Colonic mucosa (tissue), 4 donors: ENCODE measurements at regions not wholly inside any gene's neighbourhood (a gene's known extent, or its start where the extent isn't known, plus 50 kb on each side); places are given as distances from the start of the nearest gene placed in this dataset.

Experiments
- DNase-seq: peaks from one replicate; pipeline ENCODE4 v3.0.0-alpha.2; 2020
- H3K27ac ChIP-seq: fragments of 200-600 bp; one replicate; pipeline ENCODE4 v1.8.0; 2021
- H3K27me3 ChIP-seq: fragments of 200-600 bp; one replicate; pipeline ENCODE4 v1.8.0; 2021
- H3K36me3 ChIP-seq: fragments of 200-600 bp; one replicate; pipeline ENCODE4 v1.8.0; 2021
- H3K4me1 ChIP-seq: fragments of 200-600 bp; one replicate; pipeline ENCODE4 v1.8.0; 2021; ENCODE audit warnings: mild to moderate bottlenecking
- H3K4me3 ChIP-seq: fragments of 200-600 bp; one replicate; pipeline ENCODE4 v1.8.0; 2021
- H3K9ac ChIP-seq, 2 donors: one replicate each; pipeline ENCODE4 v1.7.0; 2013; ENCODE audit warnings: control low read depth in 2 of 2, low read depth in 2 of 2, low read length in 2 of 2
- H3K9me3 ChIP-seq: fragments of 200-600 bp; one replicate; pipeline ENCODE4 v1.8.0; 2021
- intact Hi-C: fragments of 100-400 bp; cut with DNase I; formaldehyde crosslinking; loops from one replicate; pipeline ENCODE4 v1.14.1; 2022
- TF ChIP-seq, protein P1 (sequence below): fragments of 200-600 bp; IDR thresholded peaks from one replicate; pipeline ENCODE4 v1.8.0; 2022; ENCODE audit warnings: antibody characterized with exemption, mild to moderate bottlenecking
- donor health status: healthy.
- donor health status: DM: no; HTN: no; CAD: no.
- donor health status: DM: no; HTN: no; CAD: no.

DNA sequence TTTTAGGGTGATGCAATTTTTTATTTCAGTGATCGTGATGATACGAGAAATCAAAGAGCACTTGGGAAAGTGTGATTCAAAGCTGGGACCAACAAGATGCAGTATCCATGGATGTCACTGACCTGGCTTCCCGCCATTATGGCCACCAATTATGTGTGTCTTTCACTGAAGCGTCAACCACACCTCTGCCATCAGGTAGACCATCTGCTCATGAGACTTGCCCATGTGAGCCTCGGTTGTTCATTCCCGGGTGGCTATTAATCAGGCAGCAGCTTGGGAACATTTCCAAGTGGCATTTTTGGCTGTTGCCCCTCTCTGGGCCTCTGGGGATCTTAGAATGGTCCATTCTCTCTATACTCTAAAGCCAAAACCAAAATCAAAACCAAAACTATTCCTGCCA lies 436.0 kb upstream of the ADAMTSL1 start:
- no peaks in the 10 kb centered on the region for H3K4me1 ChIP-seq

DNA sequence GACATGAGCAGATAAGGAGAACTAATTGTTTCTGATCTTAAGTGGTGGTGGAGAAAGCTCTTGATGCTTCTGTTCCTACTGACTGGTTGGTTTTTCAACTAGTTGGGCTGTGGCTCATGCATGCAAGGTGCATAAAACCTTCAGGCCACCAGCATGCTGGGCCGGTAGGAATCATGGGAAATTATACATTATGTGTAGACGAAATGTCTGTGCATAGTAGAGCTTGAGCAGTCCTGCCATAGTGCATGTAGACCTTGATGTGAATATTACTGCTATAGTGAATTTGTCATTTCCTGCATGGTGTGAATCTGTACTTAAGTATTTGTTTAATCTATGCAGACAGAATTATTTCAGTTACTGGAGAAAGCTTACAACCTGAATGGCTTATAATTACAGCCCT lies 433.6 kb upstream of the ADAMTSL1 start:
- no peak overlapping the region for H3K27ac ChIP-seq
- no peaks in the 10 kb centered on the region for H3K36me3 ChIP-seq
- TF ChIP-seq, protein P1, sequence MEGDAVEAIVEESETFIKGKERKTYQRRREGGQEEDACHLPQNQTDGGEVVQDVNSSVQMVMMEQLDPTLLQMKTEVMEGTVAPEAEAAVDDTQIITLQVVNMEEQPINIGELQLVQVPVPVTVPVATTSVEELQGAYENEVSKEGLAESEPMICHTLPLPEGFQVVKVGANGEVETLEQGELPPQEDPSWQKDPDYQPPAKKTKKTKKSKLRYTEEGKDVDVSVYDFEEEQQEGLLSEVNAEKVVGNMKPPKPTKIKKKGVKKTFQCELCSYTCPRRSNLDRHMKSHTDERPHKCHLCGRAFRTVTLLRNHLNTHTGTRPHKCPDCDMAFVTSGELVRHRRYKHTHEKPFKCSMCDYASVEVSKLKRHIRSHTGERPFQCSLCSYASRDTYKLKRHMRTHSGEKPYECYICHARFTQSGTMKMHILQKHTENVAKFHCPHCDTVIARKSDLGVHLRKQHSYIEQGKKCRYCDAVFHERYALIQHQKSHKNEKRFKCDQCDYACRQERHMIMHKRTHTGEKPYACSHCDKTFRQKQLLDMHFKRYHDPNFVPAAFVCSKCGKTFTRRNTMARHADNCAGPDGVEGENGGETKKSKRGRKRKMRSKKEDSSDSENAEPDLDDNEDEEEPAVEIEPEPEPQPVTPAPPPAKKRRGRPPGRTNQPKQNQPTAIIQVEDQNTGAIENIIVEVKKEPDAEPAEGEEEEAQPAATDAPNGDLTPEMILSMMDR = no peak
- DNase-seq = no peak
- H3K4me1 ChIP-seq = no peaks in the 10 kb centered on the region
- H3K27me3 ChIP-seq = no peaks in the 10 kb centered on the region
- H3K4me3 ChIP-seq = no peak overlapping the region
- H3K9ac ChIP-seq = no peak overlapping the region
- intact Hi-C loops = loop anchor here (5.0 kb wide), 1 partner anchor 48 kb away; no protein-coding TSS in a partner anchor
- no peaks in the 10 kb centered on the region for H3K9me3 ChIP-seq

More for the DNA sequence above, 436.0 kb upstream of the ADAMTSL1 start:
- H3K27ac ChIP-seq = no peak overlapping the region
- H3K36me3 ChIP-seq = no peaks in the 10 kb centered on the region
- no peaks in the 10 kb centered on the region for H3K9me3 ChIP-seq
- no peak overlapping the region for H3K9ac ChIP-seq
- intact Hi-C loops = no loop called here
- no peak overlapping the region for H3K4me3 ChIP-seq
- TF ChIP-seq, protein P1 = no peak
- DNase-seq = no peak
- H3K27me3 ChIP-seq = no peaks in the 10 kb centered on the region

DNA sequence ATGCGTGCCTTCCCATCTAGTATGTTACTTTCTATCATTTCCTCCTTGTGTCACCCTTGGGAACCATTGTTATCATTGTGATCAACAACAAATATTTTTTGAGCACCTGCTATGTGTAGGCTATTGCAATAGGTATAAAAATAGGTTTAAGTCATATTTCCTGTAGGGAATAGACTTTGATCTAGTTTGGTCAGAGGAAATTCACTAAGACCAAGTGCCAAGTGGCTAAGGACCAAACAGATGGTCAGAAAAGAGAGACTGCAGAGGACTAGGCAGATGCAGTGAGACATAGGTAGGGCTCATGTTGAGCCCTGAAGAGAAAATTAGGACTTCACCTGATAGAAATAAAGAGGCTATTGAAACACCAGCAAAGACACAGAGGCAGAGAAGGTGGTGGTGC lies 430.0 kb upstream of the ADAMTSL1 start:
- H3K36me3 ChIP-seq = no peaks in the 10 kb centered on the region
- no peak for DNase-seq
- no peaks in the 10 kb centered on the region for H3K9me3 ChIP-seq
- intact Hi-C loops = loop anchor here (5.0 kb wide), 1 partner anchor 52 kb away; no protein-coding TSS in a partner anchor
- H3K27ac ChIP-seq = no peak overlapping the region
- no peak overlapping the region for H3K9ac ChIP-seq
- TF ChIP-seq, protein P1 = no peak
- no peak overlapping the region for H3K4me3 ChIP-seq
- no peaks in the 10 kb centered on the region for H3K4me1 ChIP-seq
- H3K27me3 ChIP-seq = no peaks in the 10 kb centered on the region

DNA sequence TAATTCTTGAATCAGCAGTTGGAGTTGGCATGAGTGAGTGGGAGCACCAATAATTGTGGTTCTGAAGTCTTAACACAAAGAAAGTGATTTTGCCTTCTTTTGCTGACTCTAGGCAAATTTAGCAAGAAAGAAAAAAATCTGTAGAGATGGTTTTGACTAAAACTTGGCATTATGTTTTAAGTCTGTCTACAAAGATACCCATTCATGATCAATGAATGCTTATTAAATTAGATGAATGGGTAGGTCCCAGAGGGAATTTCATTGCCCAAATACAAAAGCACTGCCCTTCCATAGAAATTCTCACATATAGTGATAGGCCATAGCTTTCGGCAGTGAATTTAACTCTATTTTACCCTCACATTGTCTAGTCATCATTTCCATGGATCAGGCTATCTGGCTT lies 428.6 kb upstream of the ADAMTSL1 start:
- H3K4me3 ChIP-seq = no peak overlapping the region
- H3K9ac ChIP-seq = no peak overlapping the region
- TF ChIP-seq, protein P1 = no peak
- intact Hi-C loops = no loop called here
- no peak for DNase-seq
- H3K4me1 ChIP-seq = no peaks in the 10 kb centered on the region
- no peak overlapping the region for H3K27ac ChIP-seq
- H3K27me3 ChIP-seq = no peaks in the 10 kb centered on the region
- H3K9me3 ChIP-seq = no peaks in the 10 kb centered on the region
- no peaks in the 10 kb centered on the region for H3K36me3 ChIP-seq

DNA sequence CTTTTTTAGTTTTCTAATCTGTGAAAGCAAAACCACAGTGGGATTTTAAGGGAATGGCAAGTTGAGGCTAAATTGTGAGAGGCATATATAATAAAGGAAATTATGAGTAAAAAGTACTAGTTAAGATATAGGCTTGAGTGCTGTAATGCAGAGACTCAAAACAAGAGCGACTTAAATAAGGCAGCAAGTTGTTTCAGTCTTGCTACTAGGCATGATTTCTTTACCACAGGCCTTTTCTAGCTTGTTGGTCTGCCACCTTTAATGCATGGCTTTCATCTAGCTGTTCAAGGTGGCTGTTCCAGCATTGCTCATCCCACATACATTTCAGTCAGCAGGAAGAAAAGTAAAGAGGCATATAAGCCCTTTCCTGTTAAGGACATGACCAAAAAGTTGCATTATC lies 427.9 kb upstream of the ADAMTSL1 start:
- H3K27ac ChIP-seq = no peak overlapping the region
- no peaks in the 10 kb centered on the region for H3K9me3 ChIP-seq
- H3K4me1 ChIP-seq = no peaks in the 10 kb centered on the region
- TF ChIP-seq, protein P1 = no peak
- H3K27me3 ChIP-seq = no peaks in the 10 kb centered on the region
- H3K9ac ChIP-seq = no peak overlapping the region
- H3K4me3 ChIP-seq = no peak overlapping the region
- intact Hi-C loops = no loop called here
- DNase-seq = no peak
- H3K36me3 ChIP-seq = no peaks in the 10 kb centered on the region

DNA sequence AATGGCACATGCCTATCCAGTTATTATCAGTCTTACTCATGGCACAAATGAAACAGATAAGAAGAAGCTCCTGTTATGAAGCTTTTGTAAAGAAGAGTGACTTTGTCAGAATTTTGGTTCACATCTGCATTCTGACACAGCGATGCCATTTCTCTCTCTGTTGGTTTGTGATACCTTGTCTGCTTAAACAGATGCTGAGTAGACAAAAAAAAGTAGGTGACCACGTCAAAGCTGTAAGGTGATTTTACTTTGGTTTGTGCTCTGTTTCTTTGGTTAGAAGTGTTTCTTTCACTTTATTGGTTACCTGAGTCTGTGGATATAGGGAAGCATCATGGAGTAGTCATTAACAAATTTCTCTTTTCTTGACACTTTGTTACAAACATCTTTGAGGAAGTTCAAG lies 422.3 kb upstream of the ADAMTSL1 start:
- intact Hi-C loops = loop anchor here (10.0 kb wide), 1 partner anchor 147 kb away; no protein-coding TSS in a partner anchor
- Histone ChIP-seq H3K9ac (no peak overlapping the region), H3K4me1 (no peaks in the 10 kb centered on the region), H3K36me3 (no peaks in the 10 kb centered on the region), H3K27ac (no peak overlapping the region), H3K27me3 (no peaks in the 10 kb centered on the region), H3K4me3 (no peak overlapping the region), H3K9me3 (no peaks in the 10 kb centered on the region)
- TF ChIP-seq, protein P1 = no peak
- no peak for DNase-seq
